ENCODE measurements at regions not wholly inside any gene's neighbourhood (a gene's known extent, or its start where the extent isn't known, plus 50 kb on each side); places are given as distances from the start of the nearest gene placed in this dataset.

GRCh38 chr6:156534594-156534993 is 242.6 kb upstream of the ARID1B start:
- no peak for TF ChIP-seq POLR2AphosphoS5 (IDR thresholded peaks at IDR 0.05; ENCODE audit: borderline replicate concordance, low read depth, low read length)
- TF ChIP-seq EZH2 (IDR thresholded peaks at IDR 0.05) = no peak

All from SK-N-MC (cell line).